Prostate gland (tissue), 2 donors: ENCODE measurements at regions not wholly inside any gene's neighbourhood (a gene's known extent, or its start where the extent isn't known, plus 50 kb on each side); places are given as distances from the start of the nearest gene placed in this dataset.

Source experiments
- CTCF ChIP-seq, 4 experiments: fragments of 200-600 bp in 2 of 4; fragments of 450-650 bp in 2 of 4; sonication (generic) in 2 of 4; IDR thresholded peaks; 1 replicate in 3 of 4; 2 replicates in 1 of 4; pipeline ENCODE4 v1.5.1; 2016 to 2019; ENCODE audit warnings: antibody characterized with exemption in 4 of 4, mild to moderate bottlenecking in 2 of 4, moderate library complexity in 2 of 4
- POLR2A ChIP-seq: fragments of 450-650 bp; IDR thresholded peaks from one replicate; pipeline ENCODE4 v1.6.1; 2016; ENCODE audit warnings: antibody characterized with exemption, mild to moderate bottlenecking

- TF ChIP-seq CTCF (IDR thresholded peaks at IDR 0.05) (no peak), POLR2A (no peak)
These were observed 534.1 kb downstream of the KCNT2 start for GRCh38 chr1:196074182-196074581.
